ENCODE measurements at regions not wholly inside any gene's neighbourhood (a gene's known extent, or its start where the extent isn't known, plus 50 kb on each side); places are given as distances from the start of the nearest gene placed in this dataset.

GRCh38 chr5:135723491-135723890, 111.0 kb upstream of the SLC25A48 start:
- no peak for DNase-seq (ENCODE audit: low read depth in 2 of 2)

- DNase-seq (ENCODE audit: low read depth in 2 of 2), result no peak
Observed at GRCh38 chr5:135721548-135722090, 112.8 kb upstream of the SLC25A48 start.

- no peak for DNase-seq (ENCODE audit: low read depth in 2 of 2)
Observed at GRCh38 chr5:135720191-135720590, 114.3 kb upstream of the SLC25A48 start.

GRCh38 chr5:135719428-135720063, 114.9 kb upstream of the SLC25A48 start:
- DNase-seq (ENCODE audit: low read depth in 2 of 2), result no peak

GRCh38 chr5:135718651-135719050, 115.8 kb upstream of the SLC25A48 start:
- no peak for DNase-seq (ENCODE audit: low read depth in 2 of 2)

GRCh38 chr5:135718151-135718550, 116.3 kb upstream of the SLC25A48 start:
- DNase-seq (ENCODE audit: low read depth in 2 of 2), result no peak

- DNase-seq (ENCODE audit: low read depth in 2 of 2), result no peak
Observed at GRCh38 chr5:135715267-135716055, 119.0 kb upstream of the SLC25A48 start.

- DNase-seq (ENCODE audit: low read depth in 2 of 2), result peak; percentile 41 to 62
Observed at GRCh38 chr5:135714126-135714894, 120.2 kb upstream of the SLC25A48 start.

GRCh38 chr5:135713161-135713915, 121.1 kb upstream of the SLC25A48 start:
- DNase-seq (ENCODE audit: low read depth in 2 of 2), result no peak

GRCh38 chr5:135711911-135712310, 122.6 kb upstream of the SLC25A48 start:
- DNase-seq (ENCODE audit: low read depth in 2 of 2), result no peak

- DNase-seq (ENCODE audit: low read depth in 2 of 2), result no peak
Observed at GRCh38 chr5:135710045-135710675, 124.3 kb upstream of the SLC25A48 start.

GRCh38 chr5:135709208-135709575, 125.3 kb upstream of the SLC25A48 start:
- DNase-seq (ENCODE audit: low read depth in 2 of 2), result no peak

- DNase-seq (ENCODE audit: low read depth in 2 of 2), result no peak
Observed at GRCh38 chr5:135708481-135709207, 125.8 kb upstream of the SLC25A48 start.

- no peak for DNase-seq (ENCODE audit: low read depth in 2 of 2)
Observed at GRCh38 chr5:135707302-135707701, 127.2 kb upstream of the SLC25A48 start.

- no peak for DNase-seq (ENCODE audit: low read depth in 2 of 2)
Observed at GRCh38 chr5:135706893-135707292, 127.6 kb upstream of the SLC25A48 start.

- DNase-seq (ENCODE audit: low read depth in 2 of 2), result no peak
Observed at GRCh38 chr5:135706474-135706873, 127.7 kb upstream of the CXCL14 start.

GRCh38 chr5:135705941-135706466, 127.2 kb upstream of the CXCL14 start:
- DNase-seq (ENCODE audit: low read depth in 2 of 2), result no peak

- DNase-seq (ENCODE audit: low read depth in 2 of 2), result no peak
Observed at GRCh38 chr5:135705141-135705631, 126.4 kb upstream of the CXCL14 start.

GRCh38 chr5:135704616-135705015, 125.8 kb upstream of the CXCL14 start:
- no peak for DNase-seq (ENCODE audit: low read depth in 2 of 2)

- no peak for DNase-seq (ENCODE audit: low read depth in 2 of 2)
Observed at GRCh38 chr5:135703016-135703550, 124.3 kb upstream of the CXCL14 start.

All from fibroblast of skin of left biceps (primary cell).